ENCODE measurements at regions not wholly inside any gene's neighbourhood (a gene's known extent, or its start where the extent isn't known, plus 50 kb on each side); places are given as distances from the start of the nearest gene placed in this dataset.
"Not testable (repeated sequence)": the region's sequence is repeated elsewhere in the genome, so short reads cannot be mapped to it uniquely, and the experiment has no call there.

- TF ChIP-seq, protein P1, sequence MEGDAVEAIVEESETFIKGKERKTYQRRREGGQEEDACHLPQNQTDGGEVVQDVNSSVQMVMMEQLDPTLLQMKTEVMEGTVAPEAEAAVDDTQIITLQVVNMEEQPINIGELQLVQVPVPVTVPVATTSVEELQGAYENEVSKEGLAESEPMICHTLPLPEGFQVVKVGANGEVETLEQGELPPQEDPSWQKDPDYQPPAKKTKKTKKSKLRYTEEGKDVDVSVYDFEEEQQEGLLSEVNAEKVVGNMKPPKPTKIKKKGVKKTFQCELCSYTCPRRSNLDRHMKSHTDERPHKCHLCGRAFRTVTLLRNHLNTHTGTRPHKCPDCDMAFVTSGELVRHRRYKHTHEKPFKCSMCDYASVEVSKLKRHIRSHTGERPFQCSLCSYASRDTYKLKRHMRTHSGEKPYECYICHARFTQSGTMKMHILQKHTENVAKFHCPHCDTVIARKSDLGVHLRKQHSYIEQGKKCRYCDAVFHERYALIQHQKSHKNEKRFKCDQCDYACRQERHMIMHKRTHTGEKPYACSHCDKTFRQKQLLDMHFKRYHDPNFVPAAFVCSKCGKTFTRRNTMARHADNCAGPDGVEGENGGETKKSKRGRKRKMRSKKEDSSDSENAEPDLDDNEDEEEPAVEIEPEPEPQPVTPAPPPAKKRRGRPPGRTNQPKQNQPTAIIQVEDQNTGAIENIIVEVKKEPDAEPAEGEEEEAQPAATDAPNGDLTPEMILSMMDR (IDR thresholded peaks at IDR 0.05) = not testable (repeated sequence)
- not testable (repeated sequence) for TF ChIP-seq POLR2A (IDR thresholded peaks at IDR 0.05)
Measured at GRCh38 chr2:89895629-89896028, 1204.2 kb downstream of the RPIA start.

All from esophagus squamous epithelium (tissue), 4 donors.